ENCODE measurements at regions not wholly inside any gene's neighbourhood (a gene's known extent, or its start where the extent isn't known, plus 50 kb on each side); places are given as distances from the start of the nearest gene placed in this dataset.

DNA sequence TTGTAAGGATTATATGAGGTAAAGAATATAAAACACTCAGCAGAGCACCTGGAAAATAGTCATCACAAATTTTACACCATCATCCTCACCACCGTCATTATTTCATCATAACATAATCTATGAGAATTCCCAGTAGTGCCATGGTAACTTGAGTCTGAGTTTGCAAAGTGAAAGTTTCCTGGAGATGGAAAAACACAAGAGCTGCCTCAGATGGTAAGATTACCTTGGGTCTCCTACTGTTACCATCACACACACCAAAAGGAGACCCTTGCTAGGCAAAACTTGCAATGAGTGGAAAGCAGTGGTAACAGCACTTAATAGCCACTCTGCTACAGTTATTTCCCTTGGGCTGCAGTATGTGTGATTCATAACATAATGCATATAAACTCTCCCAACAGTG lies 589.8 kb downstream of the RNF144B start:
- TF ChIP-seq, protein P1, sequence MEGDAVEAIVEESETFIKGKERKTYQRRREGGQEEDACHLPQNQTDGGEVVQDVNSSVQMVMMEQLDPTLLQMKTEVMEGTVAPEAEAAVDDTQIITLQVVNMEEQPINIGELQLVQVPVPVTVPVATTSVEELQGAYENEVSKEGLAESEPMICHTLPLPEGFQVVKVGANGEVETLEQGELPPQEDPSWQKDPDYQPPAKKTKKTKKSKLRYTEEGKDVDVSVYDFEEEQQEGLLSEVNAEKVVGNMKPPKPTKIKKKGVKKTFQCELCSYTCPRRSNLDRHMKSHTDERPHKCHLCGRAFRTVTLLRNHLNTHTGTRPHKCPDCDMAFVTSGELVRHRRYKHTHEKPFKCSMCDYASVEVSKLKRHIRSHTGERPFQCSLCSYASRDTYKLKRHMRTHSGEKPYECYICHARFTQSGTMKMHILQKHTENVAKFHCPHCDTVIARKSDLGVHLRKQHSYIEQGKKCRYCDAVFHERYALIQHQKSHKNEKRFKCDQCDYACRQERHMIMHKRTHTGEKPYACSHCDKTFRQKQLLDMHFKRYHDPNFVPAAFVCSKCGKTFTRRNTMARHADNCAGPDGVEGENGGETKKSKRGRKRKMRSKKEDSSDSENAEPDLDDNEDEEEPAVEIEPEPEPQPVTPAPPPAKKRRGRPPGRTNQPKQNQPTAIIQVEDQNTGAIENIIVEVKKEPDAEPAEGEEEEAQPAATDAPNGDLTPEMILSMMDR (IDR thresholded peaks at IDR 0.05; ENCODE audit: low read depth, low read length, missing control alignments) = no peak
- H3K4me3 ChIP-seq (ENCODE audit: low read depth, low read length) = no peak overlapping the region
- no peak for DNase-seq (ENCODE audit: low read depth)

- TF ChIP-seq, protein P1 (IDR thresholded peaks at IDR 0.05; ENCODE audit: low read depth, low read length, missing control alignments) = no peak
- no peak for DNase-seq (ENCODE audit: low read depth)
Measured at GRCh38 chr6:18978337-18979128, 591.4 kb downstream of the RNF144B start.

DNA sequence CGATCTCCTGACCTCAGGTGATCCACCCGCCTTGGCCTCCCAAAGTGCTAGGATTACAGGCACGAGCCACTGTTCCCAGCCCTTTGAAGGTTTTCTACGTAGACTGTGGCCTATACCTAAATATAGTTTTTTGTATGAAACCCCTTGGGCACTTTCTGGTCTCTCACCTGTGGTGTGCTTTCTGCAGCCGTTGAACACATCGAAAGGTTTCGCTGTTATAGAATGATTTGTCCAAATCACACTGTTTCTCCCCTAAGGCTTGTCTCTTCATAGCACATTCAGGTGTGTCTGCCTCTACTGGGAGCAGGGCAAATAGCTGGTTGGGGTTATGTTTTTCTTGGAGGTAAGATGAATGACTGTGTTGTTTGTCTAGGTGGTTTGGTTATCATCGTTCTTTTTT lies 597.9 kb downstream of the RNF144B start:
- TF ChIP-seq, protein P1 (IDR thresholded peaks at IDR 0.05; ENCODE audit: low read depth, low read length, missing control alignments) = no peak
- no peak overlapping the region for H3K4me3 ChIP-seq (ENCODE audit: low read depth, low read length)
- no peak for DNase-seq (ENCODE audit: low read depth)

More at GRCh38 chr6:18978337-18979128, 591.4 kb downstream of the RNF144B start:
- H3K4me3 ChIP-seq (ENCODE audit: low read depth, low read length) = no peak overlapping the region

DNA sequence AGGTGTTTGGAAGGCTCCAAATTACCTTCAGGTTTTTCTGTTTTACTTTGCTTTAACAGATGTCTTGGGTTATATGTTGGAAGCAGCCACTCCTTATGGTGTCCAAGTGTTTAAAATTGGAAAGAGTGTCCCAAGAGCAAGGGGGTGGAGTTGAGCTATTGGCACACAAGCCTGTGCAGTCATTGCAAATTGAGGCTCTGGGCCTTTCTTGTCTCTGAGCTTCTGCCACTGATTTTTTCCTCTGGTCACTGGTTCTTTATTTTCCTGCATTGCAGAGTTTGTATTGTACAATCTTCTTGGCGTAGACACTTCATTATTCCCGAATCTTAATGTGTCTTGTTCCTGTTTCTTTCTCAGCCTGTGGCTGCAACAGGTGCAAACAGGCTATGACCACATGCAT lies 598.8 kb downstream of the RNF144B start:
- TF ChIP-seq, protein P1 (IDR thresholded peaks at IDR 0.05; ENCODE audit: low read depth, low read length, missing control alignments) = no peak

DNA sequence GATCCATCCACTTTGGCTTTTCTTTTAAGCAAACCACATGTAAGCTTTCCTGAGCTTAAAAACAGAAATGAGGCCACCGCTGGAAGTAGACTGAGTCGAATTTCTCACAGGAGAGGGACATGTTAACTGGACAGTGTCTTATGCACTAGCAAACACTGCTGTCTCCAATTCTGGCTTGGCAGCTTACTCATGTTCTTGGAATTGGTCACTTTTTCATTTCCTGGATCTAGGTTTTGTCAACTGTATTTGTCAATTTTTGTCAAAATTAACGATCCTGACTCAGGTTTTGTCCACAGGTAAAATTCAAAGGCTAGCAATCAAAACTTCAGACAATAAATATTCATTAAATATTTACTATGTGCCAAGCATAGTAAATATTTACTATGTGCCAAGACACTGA lies 601.5 kb downstream of the RNF144B start:
- H3K4me3 ChIP-seq (ENCODE audit: low read depth, low read length) = no peak overlapping the region
- TF ChIP-seq, protein P1 (IDR thresholded peaks at IDR 0.05; ENCODE audit: low read depth, low read length, missing control alignments) = no peak
- DNase-seq (ENCODE audit: low read depth) = no peak

More for the DNA sequence above, 598.8 kb downstream of the RNF144B start:
- DNase-seq (ENCODE audit: low read depth) = no peak
- H3K4me3 ChIP-seq (ENCODE audit: low read depth, low read length) = no peak overlapping the region

DNA sequence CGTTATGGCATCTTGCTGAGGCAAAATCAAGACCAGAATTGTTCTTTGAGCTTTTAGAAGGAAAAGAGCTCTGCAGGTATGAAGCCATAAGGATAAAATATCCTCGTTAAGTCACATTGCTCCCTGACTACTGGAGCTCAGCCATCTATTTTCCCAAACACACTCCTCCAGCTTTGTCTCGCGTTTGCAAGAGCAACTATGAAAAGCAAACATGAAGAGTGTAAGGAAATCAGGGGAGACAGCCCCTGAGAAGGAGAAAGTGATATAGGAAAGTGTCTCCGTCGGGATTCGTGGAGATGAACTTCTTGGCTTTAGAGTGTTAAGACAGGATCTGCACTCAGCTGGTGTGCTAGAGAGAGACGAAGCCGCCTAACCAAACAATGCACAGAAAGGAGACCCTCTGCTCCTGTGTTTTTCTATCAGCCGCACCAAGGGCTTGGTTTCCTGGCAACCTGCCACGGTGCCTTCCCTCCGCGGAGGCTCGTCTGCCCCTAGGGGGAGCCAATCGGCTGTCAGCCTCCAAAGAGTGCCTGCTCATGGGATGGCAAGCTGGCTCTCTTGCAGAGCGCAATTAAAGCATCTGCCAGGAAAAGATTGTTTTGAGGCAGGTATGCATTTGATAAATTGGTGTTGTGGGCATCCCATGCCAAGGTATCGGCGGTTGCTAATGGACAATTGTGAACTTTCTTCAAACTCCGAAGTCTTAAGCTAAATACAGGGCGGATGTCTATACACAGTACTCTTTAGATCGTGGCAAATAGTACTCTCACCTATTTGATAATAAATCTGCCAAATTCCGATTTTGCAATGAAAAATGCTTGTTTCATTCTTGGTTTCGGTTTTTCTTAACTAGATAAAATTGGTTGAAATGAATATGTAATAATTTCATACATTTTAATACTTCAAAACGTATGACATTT lies 603.2 kb downstream of the RNF144B start:
- DNase-seq (ENCODE audit: low read depth) = no peak
- TF ChIP-seq, protein P1 (IDR thresholded peaks at IDR 0.05; ENCODE audit: low read depth, low read length, missing control alignments) = peak; percentile 78
- H3K4me3 ChIP-seq (ENCODE audit: low read depth, low read length) = no peak overlapping the region

All from GM12864 (cell line).